NCI-H2081 (cell line): ENCODE measurements at regions not wholly inside any gene's neighbourhood (a gene's known extent, or its start where the extent isn't known, plus 50 kb on each side); places are given as distances from the start of the nearest gene placed in this dataset.
A peak's percentile ranks its signal among the peaks of the same experiment; 100 is the strongest.

Experiments used
- DNase-seq, 2 experiments: peaks; one replicate each; lab custom pipeline; 2025; lab: John Stamatoyannopoulos, UW

- no peak for DNase-seq
These were observed 122.0 kb downstream of the SEC16B start for GRCh38 chr1:177847843-177848242.

DNA sequence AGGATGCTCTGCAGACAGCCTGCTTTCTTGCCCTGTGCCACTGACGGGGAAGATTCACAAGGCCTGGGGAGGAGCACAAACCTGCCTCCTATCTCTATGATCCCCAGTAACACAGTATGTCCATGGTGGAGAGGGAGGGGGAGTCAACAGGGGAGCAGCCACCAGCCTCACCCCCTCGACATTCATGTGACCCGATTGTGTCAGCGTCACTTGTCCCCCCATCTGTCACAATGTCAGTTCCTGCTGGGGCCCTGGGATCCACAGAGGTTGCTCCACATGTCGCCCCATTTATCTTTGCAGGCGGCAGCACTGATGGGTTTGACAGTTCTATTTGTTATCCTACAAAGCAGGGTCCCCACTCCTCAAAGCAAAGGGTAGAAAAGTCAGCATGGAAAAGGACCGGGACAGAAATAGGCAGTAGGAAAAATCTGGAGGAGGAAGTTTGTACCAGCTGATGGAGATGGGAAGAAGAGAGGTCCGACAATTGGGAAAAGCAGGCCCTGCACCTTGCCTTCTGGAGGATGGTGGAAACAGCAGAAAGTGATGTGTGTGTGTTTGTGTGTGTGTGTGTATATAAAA lies 130.9 kb downstream of the SEC16B start:
- DNase-seq: no peak

DNA sequence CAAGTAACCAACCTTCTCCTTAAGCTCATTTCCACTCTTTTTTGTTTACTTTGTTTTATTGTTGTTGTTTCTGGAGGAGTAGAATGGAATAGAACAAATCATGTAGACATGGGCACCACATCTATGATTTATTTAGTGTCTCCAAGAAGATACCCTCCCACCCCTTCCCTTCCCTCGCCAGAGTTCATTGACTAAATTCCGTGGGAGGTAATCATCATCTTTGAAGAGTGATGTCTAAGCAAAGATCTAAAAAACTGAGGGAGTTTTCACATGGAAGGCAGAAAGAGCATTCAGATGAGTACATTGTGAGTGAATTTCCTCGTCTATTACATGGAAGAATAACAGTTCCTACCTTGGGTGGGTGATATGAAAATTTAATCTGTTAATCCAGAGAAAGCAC lies 136.2 kb downstream of the SEC16B start:
- DNase-seq: no peak

DNA sequence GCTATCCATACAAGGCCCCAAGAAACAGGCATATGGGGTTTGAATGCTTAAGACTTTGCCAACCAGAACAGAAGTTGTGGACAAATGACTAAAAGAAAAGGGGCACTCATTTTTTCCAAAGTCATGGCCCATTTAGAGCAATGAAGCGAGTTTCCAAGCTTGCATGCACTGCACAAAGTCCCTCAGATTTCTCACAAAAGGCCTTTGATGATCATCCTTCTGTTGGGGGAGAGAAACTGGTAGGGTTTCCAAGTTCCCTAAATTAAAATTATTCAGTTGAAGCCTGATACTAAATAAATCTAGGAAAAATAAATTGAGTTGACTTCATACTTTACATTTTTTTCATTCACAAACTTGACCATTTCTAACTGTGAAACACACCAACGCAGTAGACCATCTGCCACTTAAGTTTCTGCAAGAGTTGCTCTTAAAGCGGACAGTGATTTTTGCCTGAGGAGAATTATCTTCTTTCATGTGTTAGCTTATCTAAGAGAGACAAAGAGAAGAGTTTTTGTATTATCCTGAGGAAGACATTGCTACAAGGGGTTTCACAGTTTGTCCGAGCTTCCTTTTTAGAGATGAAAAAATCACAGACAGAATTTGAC lies 139.2 kb downstream of the SEC16B start:
- no peak for DNase-seq

GRCh38 chr1:177825276-177825901 lies 144.5 kb downstream of the SEC16B start:
- no peak for DNase-seq

GRCh38 chr1:177824508-177824982 lies 145.3 kb downstream of the SEC16B start:
- no peak for DNase-seq

DNA sequence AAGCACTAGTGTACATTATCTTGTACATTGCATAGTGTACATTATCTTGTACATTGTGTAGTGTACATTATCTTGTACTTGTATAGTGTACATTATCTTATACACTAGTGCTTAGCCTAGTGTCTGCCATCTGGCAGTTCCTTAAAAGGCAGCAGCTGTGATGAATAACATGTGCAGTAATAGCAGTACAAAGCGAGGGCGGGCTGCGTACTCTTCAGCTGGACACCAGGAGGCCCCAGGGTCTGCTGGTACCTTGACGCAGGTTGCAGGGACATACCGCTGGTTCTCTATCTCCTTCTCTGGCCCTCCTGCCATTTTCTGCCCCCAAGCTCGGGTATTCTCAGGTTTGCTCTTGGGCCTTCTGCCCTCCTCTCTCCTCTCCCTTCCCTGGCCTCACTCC lies 149.6 kb downstream of the SEC16B start:
- no peak for DNase-seq

DNA sequence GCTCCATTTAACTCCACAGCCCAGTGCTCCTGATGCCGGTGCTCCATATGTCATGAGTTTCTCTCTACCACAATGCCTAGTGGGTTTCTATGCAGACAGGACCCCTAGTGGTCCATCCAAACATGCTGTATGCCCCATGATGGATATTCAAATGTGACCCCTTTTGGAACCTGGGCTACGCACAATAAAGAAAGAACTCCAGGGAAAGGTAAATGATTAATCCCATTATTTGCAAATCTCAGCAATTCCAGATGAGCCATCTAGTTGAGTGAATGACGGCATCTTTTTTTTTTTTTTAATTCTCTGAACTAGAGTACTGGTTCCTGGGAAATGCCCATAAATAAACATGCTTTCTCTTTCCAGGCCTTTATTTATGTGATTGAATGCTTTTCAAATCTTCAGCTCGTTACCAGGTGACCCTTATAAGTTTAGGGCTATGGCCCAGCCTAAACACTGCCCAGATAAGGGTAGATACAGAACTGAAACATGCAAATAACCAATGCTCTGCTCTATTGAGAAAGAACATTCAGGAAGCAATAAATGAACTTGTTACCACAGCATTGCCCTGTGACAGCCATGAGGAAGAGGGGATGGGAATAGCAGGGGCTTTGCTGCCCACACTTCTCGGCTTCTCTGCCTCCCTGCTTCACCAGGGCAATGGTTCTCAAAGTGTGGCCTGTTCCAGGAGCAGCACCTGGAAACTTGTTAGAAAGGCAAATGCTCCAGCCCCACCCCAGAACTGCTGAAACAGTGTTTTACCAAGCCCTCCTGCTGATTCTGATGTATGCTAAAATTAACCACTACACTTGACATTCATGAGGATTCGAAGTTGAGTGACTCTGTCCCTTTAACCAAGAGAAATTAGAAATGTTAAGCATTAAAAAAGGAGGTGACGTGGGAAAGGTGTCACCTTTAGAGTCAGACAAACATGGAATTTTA lies 151.7 kb downstream of the SEC16B start:
- no peak for DNase-seq

GRCh38 chr1:177812650-177813049 lies 157.2 kb downstream of the SEC16B start:
- DNase-seq: no peak

- no peak for DNase-seq
These were observed 157.7 kb downstream of the SEC16B start for GRCh38 chr1:177812144-177812543.

- no peak for DNase-seq
These were observed 158.4 kb downstream of the SEC16B start for GRCh38 chr1:177811429-177811828.

GRCh38 chr1:177809819-177810218 lies 160.0 kb downstream of the SEC16B start:
- DNase-seq: peak in 1 of 2 experiments; percentile 13

- no peak for DNase-seq
These were observed 167.6 kb downstream of the SEC16B start for GRCh38 chr1:177802304-177802703.

GRCh38 chr1:177801790-177802189 lies 168.1 kb downstream of the SEC16B start:
- DNase-seq: no peak

DNA sequence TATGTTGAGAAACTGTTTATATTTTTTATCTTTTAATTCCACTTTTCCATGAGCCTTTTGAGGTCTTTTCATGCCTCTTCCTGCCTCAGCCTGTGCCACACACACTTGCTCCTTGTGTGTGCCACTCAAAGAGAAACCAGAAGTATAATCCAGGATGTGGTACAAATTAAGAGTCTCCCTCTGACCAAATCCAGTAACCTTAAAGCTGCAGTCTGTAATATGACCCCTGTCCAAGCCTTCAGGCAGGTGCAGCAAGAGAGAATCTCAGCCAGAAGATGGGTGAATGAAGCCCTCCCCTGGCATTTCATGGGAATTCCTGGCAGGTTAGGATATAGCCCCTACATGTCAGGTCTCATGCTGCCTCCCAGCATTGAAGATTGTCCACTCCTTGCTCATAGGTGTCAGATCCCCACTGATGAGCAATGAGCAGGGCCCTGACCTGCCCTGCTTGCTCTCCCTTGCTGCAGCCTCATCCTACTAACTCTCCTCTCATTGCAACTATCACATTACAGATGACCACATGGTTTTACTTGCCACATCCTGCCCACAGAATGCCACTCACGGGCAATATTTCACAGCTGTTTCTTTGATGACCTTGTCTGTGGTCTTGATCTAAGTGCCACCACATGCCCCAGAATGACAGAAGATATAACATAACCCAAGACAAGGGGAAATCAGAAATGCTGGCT lies 169.3 kb downstream of the SEC16B start:
- no peak for DNase-seq

- no peak for DNase-seq
These were observed 170.1 kb downstream of the SEC16B start for GRCh38 chr1:177799746-177800145.

GRCh38 chr1:177798614-177799013 lies 171.2 kb downstream of the SEC16B start:
- no peak for DNase-seq

DNA sequence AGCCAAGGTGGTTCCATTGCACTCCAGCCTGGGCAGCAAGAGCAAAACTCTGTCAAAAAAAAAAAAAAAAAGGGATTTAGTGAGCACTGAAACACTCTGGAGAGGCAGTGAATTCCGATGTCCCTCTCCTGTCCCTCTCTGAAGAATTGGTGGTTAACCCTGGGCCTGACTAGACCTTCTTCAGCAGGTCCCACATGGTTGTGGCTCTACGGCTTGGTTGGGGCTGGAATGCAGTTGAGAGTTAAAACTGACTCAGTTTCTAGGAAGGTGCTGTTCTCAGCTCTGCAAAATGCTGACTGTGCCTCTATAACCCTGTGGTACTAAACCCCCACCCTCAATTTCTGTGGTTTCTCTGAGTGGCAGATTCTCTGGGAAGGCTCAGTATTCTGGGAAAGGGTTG lies 173.3 kb downstream of the SEC16B start:
- DNase-seq: no peak

DNA sequence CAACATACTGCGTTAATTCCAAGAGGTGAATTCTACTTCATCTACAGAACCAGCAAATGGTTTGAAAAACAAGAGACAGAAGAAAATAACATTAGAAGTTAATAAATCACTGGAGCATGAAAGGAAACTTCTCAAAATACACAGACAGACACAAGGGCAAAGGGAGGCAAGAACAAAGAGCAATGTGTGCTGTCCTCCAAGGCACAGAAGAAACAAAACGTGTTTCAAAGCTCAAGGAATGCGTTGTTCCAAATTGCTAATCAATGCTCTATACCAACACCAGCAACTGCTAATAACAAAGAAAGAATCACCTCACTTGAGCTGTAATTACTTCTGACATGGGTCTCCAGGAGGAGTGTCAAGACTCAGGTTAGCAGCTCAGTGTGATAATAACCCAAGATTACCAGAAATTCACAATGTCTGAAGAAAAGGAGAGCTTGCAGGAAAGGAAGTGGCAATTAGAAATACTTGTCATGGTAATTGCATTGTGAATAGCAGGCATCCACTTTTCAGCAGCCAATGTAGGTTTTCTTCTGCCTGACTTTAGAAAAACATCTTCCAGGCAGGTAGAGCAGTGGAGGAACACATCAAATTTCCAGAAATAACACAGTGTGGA lies 175.4 kb downstream of the SEC16B start:
- DNase-seq: no peak

DNA sequence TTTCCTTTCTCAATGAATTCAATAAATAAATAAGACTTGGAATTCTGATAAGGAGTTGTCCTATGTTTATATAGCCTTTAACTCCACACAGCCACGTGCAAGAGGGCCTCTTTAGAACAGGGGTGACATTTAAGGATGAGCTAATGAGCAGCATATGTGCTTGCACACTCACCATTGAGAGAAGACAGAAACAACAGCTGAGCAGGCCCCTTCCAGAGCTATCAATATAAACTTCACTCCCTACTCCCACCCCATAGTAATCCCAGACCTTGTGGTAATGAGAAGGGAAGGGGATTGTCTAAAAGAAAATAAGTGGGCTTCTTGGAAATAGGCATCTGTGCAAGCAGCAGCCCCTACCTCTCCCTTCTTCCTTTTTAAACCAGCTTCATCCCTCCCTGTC lies 176.0 kb downstream of the SEC16B start:
- no peak for DNase-seq

GRCh38 chr1:177790566-177790965 lies 179.3 kb downstream of the SEC16B start:
- DNase-seq: no peak
